Ovary (tissue), 7 donors: ENCODE measurements at regions not wholly inside any gene's neighbourhood (a gene's known extent, or its start where the extent isn't known, plus 50 kb on each side); places are given as distances from the start of the nearest gene placed in this dataset.

Experiments
- DNase-seq, 5 donors: peaks; one replicate each; pipeline ENCODE4 v3.0.0-alpha.2; 2019 to 2020
- H3K27ac ChIP-seq, 2 donors: fragments of 200-600 bp; one replicate each; pipeline versions ENCODE4 v1.5.1 to v1.8.0; 2019 to 2022
- H3K27me3 ChIP-seq: fragments of 200-600 bp; one replicate; pipeline ENCODE4 v1.8.0; 2022
- H3K36me3 ChIP-seq: fragments of 200-600 bp; sonication (generic); one replicate; pipeline ENCODE4 v1.5.1; 2019
- H3K4me1 ChIP-seq: one replicate; pipeline ENCODE4 v1.8.1; 2013; ENCODE audit warnings: mild to moderate bottlenecking, moderate library complexity; ENCODE audit not compliant: insufficient read depth
- H3K4me3 ChIP-seq: fragments of 200-600 bp; sonication (generic); one replicate; pipeline ENCODE4 v1.5.1; 2017
- H3K9me3 ChIP-seq, 2 donors: fragments of 200-600 bp in 1 of 2; sonication (generic) in 1 of 2; one replicate each; pipeline versions ENCODE4 v1.5.1 to v1.8.1; 2013 to 2019; ENCODE audit warnings: mild to moderate bottlenecking in 1 of 2, moderate library complexity in 1 of 2
- CTCF ChIP-seq, 3 donors: fragments of 450-650 bp in 2 of 3; fragments of 200-600 bp in 1 of 3; IDR thresholded peaks; one replicate each; pipeline versions ENCODE4 v1.5.1 to v1.8.0; 2016 to 2022; ENCODE audit warnings: antibody characterized with exemption in 3 of 3, mild to moderate bottlenecking in 1 of 3
- EP300 ChIP-seq: sonication (generic); formaldehyde crosslinking; IDR thresholded peaks from one replicate; pipeline ENCODE4 v1.6.1; 2017; ENCODE audit warnings: antibody characterized with exemption
- POLR2A ChIP-seq: fragments of 450-650 bp; IDR thresholded peaks from one replicate; pipeline ENCODE4 v1.6.1; 2017; ENCODE audit warnings: antibody characterized with exemption, mild to moderate bottlenecking, moderate library complexity
- whole genome bisulfite sequencing, 3 donors: extraction: QIAGEN DNeasy Blood & Tissue Kit in 1 of 3; methylation state at CpG; one replicate each; pipeline versions ENCODE4 v1.1.5 to v1.1.7; 2013 to 2017; 5-methylcytosine and 5-hydroxymethylcytosine counted together
- intact Hi-C, 4 donors: fragments of 100-400 bp; cut with DNase I; formaldehyde crosslinking; loops; one replicate each; pipeline versions ENCODE4 v1.11.0 to v1.15.1; 2022 to 2023
- donor health status: DM: no; HTN: no; CAD: no; lungs with moderate emphysema.
- donor health status: DM: no; HTN: no; CAD: no.
- donor health status: Bipolar disorder and iron deficiency.
- donor health status: DM: no; HTN: no; CAD: no.
- donor health status: DM: yes; HTN: yes; CAD: no.

- Histone ChIP-seq H3K36me3 (no peaks in the 10 kb centered on the region), H3K27me3 (no peaks in the 10 kb centered on the region), H3K4me1 (peaks cover 2% of the 10 kb centered on the region), H3K9me3 (no peaks in the 10 kb centered on the region), H3K4me3 (no peak overlapping the region), H3K27ac (no peak overlapping the region)
- intact Hi-C loops: loop anchor here in 2 of 4 donors (10.0 kb wide), 2 partner anchors 409 to 469 kb away; no protein-coding TSS in a partner anchor
- DNase-seq: no peak
- TF ChIP-seq POLR2A (no peak), EP300 (no peak), CTCF (IDR thresholded peaks at IDR 0.05) (no peak)
- WGBS, 3 donors: 62 to 75% (median 66%) methylated on average over 6 of the region's 6 CpGs
These were observed 486.3 kb downstream of the NPHP4 start for GRCh38 chr1:5505944-5506343.

- WGBS, 3 donors: 72 to 76% (median 73%) methylated on average over 8 of the region's 8 CpGs
- Histone ChIP-seq H3K27ac (no peak overlapping the region), H3K4me1 (peaks cover 2% of the 10 kb centered on the region), H3K4me3 (no peak overlapping the region), H3K36me3 (no peaks in the 10 kb centered on the region), H3K27me3 (no peaks in the 10 kb centered on the region), H3K9me3 (no peaks in the 10 kb centered on the region)
- peak in 1 of 5 donors; percentile 19 for DNase-seq
- TF ChIP-seq EP300 (no peak), POLR2A (no peak), CTCF (IDR thresholded peaks at IDR 0.05) (no peak)
- intact Hi-C loops: loop anchor here in 2 of 4 donors (10.0 kb wide), 2 partner anchors 410 to 470 kb away; no protein-coding TSS in a partner anchor
These were observed 487.9 kb downstream of the NPHP4 start for GRCh38 chr1:5504364-5504740.

DNA sequence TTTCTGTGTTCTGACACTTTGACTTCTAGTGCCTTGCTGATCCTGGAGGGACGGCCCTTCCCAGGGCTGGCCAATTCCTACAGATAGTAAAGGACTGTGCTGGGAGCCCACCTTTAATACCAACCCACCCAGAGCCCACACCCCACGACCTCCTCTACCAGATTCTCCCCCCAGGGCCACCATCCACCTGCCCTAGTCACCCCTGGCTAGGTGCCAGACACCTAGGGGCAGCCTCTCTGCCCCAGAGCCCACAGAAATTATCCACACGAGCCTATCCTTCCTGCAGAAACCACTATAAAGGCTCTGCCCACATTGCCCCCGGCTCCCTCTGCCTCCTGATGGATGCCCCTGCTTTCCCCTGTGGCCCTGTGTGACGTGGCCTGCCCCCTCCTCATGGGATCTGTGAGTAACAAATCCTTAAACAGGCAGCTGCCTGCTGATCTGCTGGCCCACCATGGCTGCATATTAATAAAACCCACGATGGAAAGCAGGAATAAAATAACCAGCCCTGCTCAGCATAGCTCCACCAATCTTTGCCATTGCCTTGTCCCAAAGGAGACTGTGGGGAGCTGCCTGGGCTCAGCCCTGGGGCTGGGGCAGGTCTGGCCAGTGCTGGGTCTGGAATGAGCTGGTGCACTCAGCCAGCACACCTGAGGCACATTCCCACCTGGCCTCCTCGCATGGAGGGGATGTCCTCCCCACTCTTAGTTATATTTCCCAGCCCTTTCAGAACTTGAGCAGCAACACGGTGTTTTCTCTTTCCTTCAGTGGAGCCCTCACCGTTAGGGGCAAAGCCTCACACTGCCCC is 488.5 kb downstream of the NPHP4 start:
- TF ChIP-seq CTCF (IDR thresholded peaks at IDR 0.05): no peak
- no peak for TF ChIP-seq POLR2A
- no peak for TF ChIP-seq EP300
- intact Hi-C loops: loop anchor here in 2 of 4 donors (10.0 kb wide), 2 partner anchors 411 to 471 kb away; no protein-coding TSS in a partner anchor
- no peak overlapping the region for H3K27ac ChIP-seq

GRCh38 chr1:5502311-5503194 is 489.7 kb downstream of the NPHP4 start:
- intact Hi-C loops: loop anchor here in 2 of 4 donors (10.0 kb wide), 2 partner anchors 412 to 472 kb away; no protein-coding TSS in a partner anchor
- H3K27me3 ChIP-seq: no peaks in the 10 kb centered on the region
- DNase-seq: peak in 1 of 5 donors; percentile 21

More for the DNA sequence above, 488.5 kb downstream of the NPHP4 start:
- H3K36me3 ChIP-seq: no peaks in the 10 kb centered on the region
- 67 to 74% (median 70%) methylated on average over 9 of the region's 9 CpGs for WGBS, 3 donors
- peak in 1 of 5 donors; percentile 1 for DNase-seq
- no peaks in the 10 kb centered on the region for H3K9me3 ChIP-seq
- peaks cover 2% of the 10 kb centered on the region for H3K4me1 ChIP-seq
- no peaks in the 10 kb centered on the region for H3K27me3 ChIP-seq
- no peak overlapping the region for H3K4me3 ChIP-seq

More at GRCh38 chr1:5502311-5503194, 489.7 kb downstream of the NPHP4 start:
- 32 to 38% (median 33%) methylated on average over 18 of the region's 18 CpGs for WGBS, 3 donors
- Histone ChIP-seq H3K9me3 (no peaks in the 10 kb centered on the region), H3K4me3 (no peak overlapping the region), H3K36me3 (no peaks in the 10 kb centered on the region), H3K27ac (no peak overlapping the region), H3K4me1 (peaks cover 2% of the 10 kb centered on the region)
- TF ChIP-seq CTCF (IDR thresholded peaks at IDR 0.05) (no peak), POLR2A (no peak), EP300 (no peak)
